B cell (primary cell): ENCODE measurements at regions not wholly inside any gene's neighbourhood (a gene's known extent, or its start where the extent isn't known, plus 50 kb on each side); places are given as distances from the start of the nearest gene placed in this dataset.

Experiments used
- ATAC-seq: fragments of 200-7000 bp; cut with Tn5 transposase; one replicate; pipeline ENCODE4 v1.10.0; 2021; ENCODE audit warnings: low read depth, mild to moderate bottlenecking, moderate number of reproducible peaks, moderate library complexity
- CTCF ChIA-PET: fragments of 350-600 bp; sonication (Branson Sonifier 250); formaldehyde crosslinking; loops from one replicate; lab custom pipeline; 2021; ENCODE audit warnings: antibody characterized with exemption, inconsistent platforms; lab: Charles Lee
- POLR2A ChIA-PET: fragments of 350-600 bp; sonication (Branson Sonifier 250); formaldehyde crosslinking; loops from one replicate; lab custom pipeline; 2021; ENCODE audit warnings: antibody characterized with exemption; lab: Charles Lee
- DNase-seq: peaks from one replicate; pipeline ENCODE4 v3.0.0; 2013
- H2AFZ ChIP-seq: 2 replicates; pipeline ENCODE4 v1.6.1; 2012; ENCODE audit warnings: mild to moderate bottlenecking, low read depth, low read length; ENCODE audit not compliant: insufficient read depth, poor library complexity, severe bottlenecking
- H3K27ac ChIP-seq, 2 donors: 1 replicate in 1 of 2; 2 replicates in 1 of 2; pipeline ENCODE4 v1.5.1; 2012 to 2013; ENCODE audit warnings: low read length in 2 of 2, mild to moderate bottlenecking in 2 of 2, moderate library complexity in 1 of 2
- H3K27me3 ChIP-seq, 4 experiments: fragments of 200-600 bp in 1 of 4; sonication (generic) in 1 of 4; replicated peaks in 1 of 4; 1 replicate in 2 of 4; 2 replicates in 2 of 4; pipeline versions ENCODE4 v1.6.1 to v1.7.0; 2013 to 2016; ENCODE audit warnings: low read length in 3 of 4, mild to moderate bottlenecking in 2 of 4, mixed read lengths in 1 of 4, moderate library complexity in 1 of 4; ENCODE audit not compliant: insufficient read depth in 4 of 4, control insufficient read depth in 3 of 4; ENCODE audit errors: control extremely low read depth in 1 of 4
- H3K36me3 ChIP-seq, 2 experiments: replicated peaks in 1 of 2; 1 replicate in 1 of 2; 2 replicates in 1 of 2; pipeline versions ENCODE4 v1.6.1 to v1.7.1; 2013; ENCODE audit warnings: low read length in 1 of 2; ENCODE audit not compliant: insufficient read depth in 2 of 2, control insufficient read depth in 1 of 2; ENCODE audit errors: control extremely low read depth in 1 of 2, extremely low read depth in 1 of 2
- H3K4me1 ChIP-seq, 2 donors: fragments of 200-600 bp in 1 of 2; sonication (generic) in 1 of 2; 1 replicate in 1 of 2; 2 replicates in 1 of 2; pipeline versions ENCODE4 v1.5.1 to v1.6.1; 2013 to 2017; ENCODE audit warnings: low read length in 2 of 2; ENCODE audit not compliant: control insufficient read depth in 2 of 2, insufficient read depth in 2 of 2
- H3K4me2 ChIP-seq: replicated peaks from 2 replicates; pipeline ENCODE3; 2012; ENCODE audit warnings: mild to moderate bottlenecking, low read depth, low read length; ENCODE audit not compliant: poor library complexity, severe bottlenecking
- H3K4me3 ChIP-seq, 5 experiments: fragments of 200-600 bp in 1 of 5; sonication (generic) in 1 of 5; 1 replicate in 3 of 5; 2 replicates in 2 of 5; pipeline versions ENCODE4 v1.5.1 to v1.7.0; 2011 to 2016; ENCODE audit warnings: low read length in 4 of 5, mild to moderate bottlenecking in 4 of 5, low read depth in 2 of 5, control low read depth in 1 of 5, moderate library complexity in 1 of 5; ENCODE audit not compliant: insufficient read depth in 1 of 5; ENCODE audit errors: control extremely low read depth in 1 of 5, extremely low read depth in 1 of 5
- H3K79me2 ChIP-seq: fragments of 200-600 bp; sonication (generic); one replicate; pipeline ENCODE4 v1.6.0; 2016; ENCODE audit warnings: low read length; ENCODE audit not compliant: control insufficient read depth, insufficient read depth
- H3K9ac ChIP-seq: fragments of 200-600 bp; sonication (generic); 2 replicates; pipeline ENCODE4 v1.6.1; 2017; ENCODE audit warnings: mild to moderate bottlenecking, low read length, moderate library complexity
- H3K9me3 ChIP-seq, 3 donors: one replicate each; pipeline versions ENCODE4 v1.6.1 to v1.7.1; 2013; ENCODE audit warnings: low read length in 2 of 3; ENCODE audit not compliant: control insufficient read depth in 2 of 3, insufficient read depth in 1 of 3; ENCODE audit errors: control extremely low read depth in 1 of 3
- H4K20me1 ChIP-seq: 2 replicates; pipeline ENCODE4 v1.6.0; 2012; ENCODE audit warnings: mild to moderate bottlenecking, low read length; ENCODE audit not compliant: insufficient read depth, control insufficient read depth, poor library complexity, severe bottlenecking
- H3K27ac Mint-ChIP-seq: one replicate; pipeline ENCODE4 v1.8.0; 2021; ENCODE audit warnings: mixed read lengths
- H3K27me3 Mint-ChIP-seq: one replicate; pipeline ENCODE4 v1.8.0; 2021; ENCODE audit warnings: mixed read lengths
- H3K4me1 Mint-ChIP-seq: one replicate; pipeline ENCODE4 v1.8.0; 2021; ENCODE audit warnings: mixed read lengths
- H3K4me3 Mint-ChIP-seq: one replicate; pipeline ENCODE4 v1.8.0; 2021; ENCODE audit warnings: mixed read lengths
- H3K9me3 Mint-ChIP-seq: one replicate; pipeline ENCODE4 v1.8.0; 2022; ENCODE audit warnings: mixed read lengths; ENCODE audit not compliant: insufficient read depth
- CTCF ChIP-seq: fragments of 200-600 bp; IDR thresholded peaks from one replicate; pipeline ENCODE4 v1.8.0; 2022; ENCODE audit warnings: antibody characterized with exemption, mild to moderate bottlenecking
- EZH2 ChIP-seq: IDR thresholded peaks from 2 replicates; pipeline ENCODE4 v1.6.1; 2012; ENCODE audit warnings: borderline replicate concordance, low read depth, mild to moderate bottlenecking, moderate library complexity, low read length; ENCODE audit not compliant: insufficient read depth, poor library complexity, severe bottlenecking
- WGBS: methylation state at CpG from one replicate; pipeline ENCODE4 v1.1.5; 2013; ENCODE audit warnings: missing lambda C conversion rate; ENCODE audit not compliant: insufficient coverage; 5-methylcytosine and 5-hydroxymethylcytosine counted together
- intact Hi-C: fragments of 100-400 bp; cut with micrococcal nuclease; formaldehyde crosslinking; loops from one replicate; pipeline ENCODE4 v1.10.0; 2022

GRCh38 chr7:114138587-114138986 lies 219.8 kb upstream of the PPP1R3A start:
- Histone ChIP-seq H3K36me3 (no peaks in the 10 kb centered on the region), H3K4me1 (no peaks in the 10 kb centered on the region), H3K27ac (no peak overlapping the region), H3K4me2 (no peak overlapping the region), H3K4me3 (no peak overlapping the region), H3K79me2 (no peaks in the 10 kb centered on the region), H3K9me3 (no peaks in the 10 kb centered on the region), H3K27me3 (no peaks in the 10 kb centered on the region), H4K20me1 (no peaks in the 10 kb centered on the region), H2AFZ (no peak overlapping the region), H3K9ac (no peak overlapping the region)
- no peaks in the 10 kb centered on the region for H3K9me3 Mint-ChIP-seq
- TF ChIP-seq CTCF (no peak), EZH2 (no peak)
- H3K27ac Mint-ChIP-seq: no peak overlapping the region
- H3K27me3 Mint-ChIP-seq: no peaks in the 10 kb centered on the region
- WGBS: 88% methylated on average over 3 of the region's 5 CpGs
- no peak for DNase-seq
- POLR2A ChIA-PET: no interaction called here
- intact Hi-C loops: no loop called here
- H3K4me1 Mint-ChIP-seq: no peaks in the 10 kb centered on the region
- ATAC-seq: no peak
- H3K4me3 Mint-ChIP-seq: no peak overlapping the region
- CTCF ChIA-PET: no interaction called here

- TF ChIP-seq EZH2 (no peak), CTCF (no peak)
- Histone ChIP-seq H3K4me3 (no peak overlapping the region), H3K36me3 (no peaks in the 10 kb centered on the region), H3K79me2 (no peaks in the 10 kb centered on the region), H3K9ac (no peak overlapping the region), H4K20me1 (no peaks in the 10 kb centered on the region), H3K4me2 (no peak overlapping the region), H3K4me1 (no peaks in the 10 kb centered on the region), H3K27me3 (no peaks in the 10 kb centered on the region), H2AFZ (no peak overlapping the region), H3K27ac (no peak overlapping the region), H3K9me3 (no peaks in the 10 kb centered on the region)
- Mint-ChIP-seq H3K4me3 (no peak overlapping the region), H3K27ac (no peak overlapping the region), H3K9me3 (no peaks in the 10 kb centered on the region), H3K27me3 (no peaks in the 10 kb centered on the region), H3K4me1 (no peaks in the 10 kb centered on the region)
- DNase-seq: no peak
- intact Hi-C loops: no loop called here
- ChIA-PET POLR2A (no interaction called here), CTCF (no interaction called here)
- ATAC-seq: no peak
Measured at GRCh38 chr7:114133717-114134116, 214.9 kb upstream of the PPP1R3A start.
